ENCODE measurements at regions not wholly inside any gene's neighbourhood (a gene's known extent, or its start where the extent isn't known, plus 50 kb on each side); places are given as distances from the start of the nearest gene placed in this dataset.
A peak's percentile ranks its signal among the peaks of the same experiment; 100 is the strongest.

GRCh38 chr2:15999596-16000469 lies 59.5 kb downstream of the MYCN start:
- Histone ChIP-seq H3K9me3 (peaks cover 20% of the 10 kb centered on the region), H3K4me3 (ENCODE audit: low read depth, low read length) (no peak overlapping the region), H3K27me3 (no peaks in the 10 kb centered on the region), H3K36me3 (no peaks in the 10 kb centered on the region), H3K4me1 (no peaks in the 10 kb centered on the region)
- no peak for TF ChIP-seq CTCF (IDR thresholded peaks at IDR 0.05; ENCODE audit: low read depth, low read length)
- DNase-seq = peak; percentile 90

- Histone ChIP-seq H3K27me3 (no peaks in the 10 kb centered on the region), H3K4me3 (ENCODE audit: low read depth, low read length) (no peak overlapping the region), H3K9me3 (peaks cover 18% of the 10 kb centered on the region), H3K4me1 (no peaks in the 10 kb centered on the region), H3K36me3 (no peaks in the 10 kb centered on the region)
- peak; percentile 87 for DNase-seq
- no peak for TF ChIP-seq CTCF (IDR thresholded peaks at IDR 0.05; ENCODE audit: low read depth, low read length)
Observed at GRCh38 chr2:15997728-15998280, 57.5 kb downstream of the MYCN start.

- Histone ChIP-seq H3K27me3 (no peaks in the 10 kb centered on the region), H3K9me3 (peaks cover 13% of the 10 kb centered on the region; the same call in 1 of the 2 replicates), H3K4me3 (ENCODE audit: low read depth, low read length) (no peak overlapping the region), H3K4me1 (no peaks in the 10 kb centered on the region), H3K36me3 (no peaks in the 10 kb centered on the region)
- TF ChIP-seq CTCF (IDR thresholded peaks at IDR 0.05; ENCODE audit: low read depth, low read length) = no peak
- DNase-seq = no peak
Observed at GRCh38 chr2:15996536-15997423, 56.4 kb downstream of the MYCN start.
